Neutrophil (primary cell): ENCODE measurements at regions not wholly inside any gene's neighbourhood (a gene's known extent, or its start where the extent isn't known, plus 50 kb on each side); places are given as distances from the start of the nearest gene placed in this dataset.

Experiments
- H3K27ac ChIP-seq: fragments of 200-600 bp; sonication (generic); 2 replicates; pipeline ENCODE4 v1.5.1; 2016; ENCODE audit warnings: mild to moderate bottlenecking, moderate library complexity
- H3K27me3 ChIP-seq: fragments of 200-600 bp; sonication (generic); 2 replicates; pipeline ENCODE4 v1.6.0; 2016; ENCODE audit warnings: mild to moderate bottlenecking
- H3K36me3 ChIP-seq: fragments of 200-600 bp; sonication (generic); 2 replicates; pipeline ENCODE4 v1.5.1; 2017
- H3K4me1 ChIP-seq, 2 experiments: fragments of 200-600 bp in 1 of 2; sonication (generic) in 1 of 2; 1 replicate in 1 of 2; 2 replicates in 1 of 2; pipeline versions ENCODE4 v1.5.1 to v1.6.1; 2013 to 2016; ENCODE audit warnings: low read depth in 1 of 2, low read length in 1 of 2, mild to moderate bottlenecking in 1 of 2, moderate library complexity in 1 of 2; ENCODE audit not compliant: control insufficient read depth in 1 of 2, insufficient read depth in 1 of 2
- H3K4me3 ChIP-seq, 2 experiments: fragments of 200-600 bp in 1 of 2; sonication (generic) in 1 of 2; 1 replicate in 1 of 2; 2 replicates in 1 of 2; pipeline ENCODE4 v1.5.1; 2013 to 2016; ENCODE audit warnings: low read depth in 1 of 2, low read length in 1 of 2, mild to moderate bottlenecking in 1 of 2, moderate library complexity in 1 of 2
- H3K9me3 ChIP-seq: fragments of 200-600 bp; sonication (generic); 2 replicates; pipeline ENCODE4 v1.5.1; 2016
- TF ChIP-seq, protein P1 (sequence below): fragments of 200-600 bp; sonication (generic); IDR thresholded peaks from 2 replicates; pipeline ENCODE4 v1.5.1; 2016; ENCODE audit warnings: antibody characterized with exemption

DNA sequence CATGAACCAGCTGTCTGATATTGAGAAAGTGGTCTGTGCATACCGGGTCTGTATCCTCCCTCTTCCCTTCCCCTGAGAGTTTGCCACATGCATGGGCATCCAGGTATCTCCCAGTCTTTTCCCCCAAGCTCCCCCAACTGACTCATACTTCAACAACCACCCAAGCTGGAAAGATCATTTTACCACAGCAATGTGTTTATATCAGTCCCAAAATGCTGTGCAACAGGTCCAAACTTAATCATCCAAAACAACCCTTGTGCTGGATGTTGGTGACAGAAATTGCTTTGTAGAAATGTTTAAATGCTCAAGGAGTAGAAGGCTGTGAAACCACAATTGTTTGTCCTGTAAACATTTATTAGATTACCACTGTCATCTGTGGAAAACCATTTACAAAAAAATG, 286.8 kb upstream of the KLF3 start:
- H3K27ac ChIP-seq, result no peak overlapping the region
- H3K27me3 ChIP-seq, result no peaks in the 10 kb centered on the region
- TF ChIP-seq, protein P1, sequence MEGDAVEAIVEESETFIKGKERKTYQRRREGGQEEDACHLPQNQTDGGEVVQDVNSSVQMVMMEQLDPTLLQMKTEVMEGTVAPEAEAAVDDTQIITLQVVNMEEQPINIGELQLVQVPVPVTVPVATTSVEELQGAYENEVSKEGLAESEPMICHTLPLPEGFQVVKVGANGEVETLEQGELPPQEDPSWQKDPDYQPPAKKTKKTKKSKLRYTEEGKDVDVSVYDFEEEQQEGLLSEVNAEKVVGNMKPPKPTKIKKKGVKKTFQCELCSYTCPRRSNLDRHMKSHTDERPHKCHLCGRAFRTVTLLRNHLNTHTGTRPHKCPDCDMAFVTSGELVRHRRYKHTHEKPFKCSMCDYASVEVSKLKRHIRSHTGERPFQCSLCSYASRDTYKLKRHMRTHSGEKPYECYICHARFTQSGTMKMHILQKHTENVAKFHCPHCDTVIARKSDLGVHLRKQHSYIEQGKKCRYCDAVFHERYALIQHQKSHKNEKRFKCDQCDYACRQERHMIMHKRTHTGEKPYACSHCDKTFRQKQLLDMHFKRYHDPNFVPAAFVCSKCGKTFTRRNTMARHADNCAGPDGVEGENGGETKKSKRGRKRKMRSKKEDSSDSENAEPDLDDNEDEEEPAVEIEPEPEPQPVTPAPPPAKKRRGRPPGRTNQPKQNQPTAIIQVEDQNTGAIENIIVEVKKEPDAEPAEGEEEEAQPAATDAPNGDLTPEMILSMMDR, result no peak
- H3K4me1 ChIP-seq, result no peaks in the 10 kb centered on the region
- H3K9me3 ChIP-seq, result no peaks in the 10 kb centered on the region
- H3K36me3 ChIP-seq, result no peaks in the 10 kb centered on the region
- no peak overlapping the region for H3K4me3 ChIP-seq

DNA sequence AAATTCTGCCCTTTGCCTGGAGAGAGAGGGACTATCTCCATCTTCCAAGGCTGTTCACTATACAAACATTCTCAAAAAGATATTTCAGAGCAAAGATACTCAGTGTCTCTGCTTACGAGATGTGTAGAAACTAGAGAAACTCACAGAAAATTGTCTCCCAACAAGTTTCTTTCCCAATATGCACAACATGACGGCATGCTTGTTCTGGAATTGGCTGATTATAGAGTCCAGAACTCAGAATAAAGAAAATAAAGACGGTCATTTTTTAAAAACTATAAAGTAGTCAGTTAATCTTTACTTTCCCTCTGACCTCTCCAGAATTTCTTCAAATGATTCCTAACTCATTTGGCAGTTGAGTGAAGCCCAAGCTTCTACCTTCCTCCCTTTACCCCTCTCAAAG, 285.5 kb upstream of the KLF3 start:
- no peak overlapping the region for H3K4me3 ChIP-seq
- H3K27me3 ChIP-seq, result no peaks in the 10 kb centered on the region
- TF ChIP-seq, protein P1, result no peak
- H3K36me3 ChIP-seq, result no peaks in the 10 kb centered on the region
- no peaks in the 10 kb centered on the region for H3K4me1 ChIP-seq
- H3K9me3 ChIP-seq, result no peaks in the 10 kb centered on the region
- H3K27ac ChIP-seq, result no peak overlapping the region

DNA sequence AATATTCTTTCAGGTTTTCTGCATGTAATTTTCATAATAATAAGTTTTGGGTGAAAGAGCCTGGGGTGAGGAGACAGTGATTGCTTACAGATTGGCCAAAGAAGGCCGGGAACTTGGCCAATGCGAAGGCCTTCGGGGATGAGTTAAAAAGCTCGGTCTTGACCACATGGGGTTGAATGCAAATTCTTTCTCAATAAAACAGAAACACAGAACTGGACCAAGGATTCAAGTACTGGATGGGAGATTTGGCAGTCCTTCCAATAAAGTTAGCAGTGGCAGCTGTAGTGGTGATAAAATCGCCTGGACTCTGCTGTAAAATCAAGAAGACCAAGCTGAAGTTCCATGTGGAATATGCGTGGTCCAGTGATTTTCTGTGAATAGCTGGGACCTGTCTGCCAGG, 282.2 kb upstream of the KLF3 start:
- H3K36me3 ChIP-seq, result no peaks in the 10 kb centered on the region
- no peak overlapping the region for H3K27ac ChIP-seq
- peaks cover 7% of the 10 kb centered on the region for H3K27me3 ChIP-seq
- no peak overlapping the region for H3K4me3 ChIP-seq
- H3K4me1 ChIP-seq, result no peaks in the 10 kb centered on the region
- no peaks in the 10 kb centered on the region for H3K9me3 ChIP-seq
- TF ChIP-seq, protein P1, result no peak

DNA sequence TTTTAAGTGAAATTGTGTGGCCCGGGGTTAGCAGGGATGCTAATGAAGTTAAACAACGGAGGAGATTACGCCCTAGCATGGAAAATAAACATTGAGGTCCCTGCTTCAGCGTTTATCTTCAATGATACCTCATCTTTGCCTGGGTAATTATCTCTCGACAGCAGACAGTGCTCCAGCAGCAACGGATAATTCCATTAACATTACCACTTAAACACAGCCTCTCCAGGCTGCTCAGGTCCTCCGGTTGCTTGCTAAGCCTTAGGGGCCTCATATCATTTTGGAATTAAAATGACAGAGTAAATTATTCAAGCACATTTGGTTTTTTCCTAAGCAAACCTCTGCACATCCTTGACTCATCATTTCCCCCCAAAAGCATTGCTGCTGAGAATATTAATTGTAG, 281.5 kb upstream of the KLF3 start:
- H3K27ac ChIP-seq, result no peak overlapping the region
- no peaks in the 10 kb centered on the region for H3K4me1 ChIP-seq
- H3K36me3 ChIP-seq, result no peaks in the 10 kb centered on the region
- no peak overlapping the region for H3K4me3 ChIP-seq
- H3K9me3 ChIP-seq, result no peaks in the 10 kb centered on the region
- TF ChIP-seq, protein P1, result no peak
- peaks cover 7% of the 10 kb centered on the region for H3K27me3 ChIP-seq

DNA sequence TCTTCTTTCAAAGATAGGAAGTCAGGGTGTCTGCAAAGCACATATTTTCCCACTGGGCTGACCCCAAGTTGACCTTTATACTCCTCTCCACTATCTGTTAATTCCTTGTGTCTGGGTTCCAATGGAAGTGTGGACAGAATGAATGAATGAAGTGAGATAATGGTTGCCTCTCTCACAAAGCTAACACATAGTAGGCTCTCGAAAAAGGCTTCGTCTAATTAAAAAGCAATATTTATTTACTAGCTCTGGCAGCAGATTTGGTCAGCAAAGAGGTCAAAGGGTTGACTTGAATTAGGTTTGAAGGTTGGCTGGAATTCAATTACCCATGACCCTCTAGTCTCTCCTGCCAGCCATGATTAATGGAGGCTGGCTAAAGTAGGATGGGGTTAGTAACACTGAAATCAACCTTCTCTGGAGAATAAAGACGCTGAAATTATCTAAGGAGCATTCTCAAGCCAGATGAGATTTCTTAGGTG, 280.3 kb upstream of the KLF3 start:
- Histone ChIP-seq H3K27me3 (peaks cover 7% of the 10 kb centered on the region), H3K4me1 (no peaks in the 10 kb centered on the region), H3K36me3 (no peaks in the 10 kb centered on the region), H3K9me3 (no peaks in the 10 kb centered on the region), H3K4me3 (no peak overlapping the region), H3K27ac (no peak overlapping the region)
- TF ChIP-seq, protein P1, result no peak
